Neural cell (in vitro differentiated cells): ENCODE measurements at regions not wholly inside any gene's neighbourhood (a gene's known extent, or its start where the extent isn't known, plus 50 kb on each side); places are given as distances from the start of the nearest gene placed in this dataset.

Experiments
- H2AFZ ChIP-seq: fragments of 200-600, 300-800 bp; sonication (generic), shearing (Covaris generic); 2 replicates; pipeline ENCODE4 v1.6.0; 2014; ENCODE audit warnings: low read depth, mild to moderate bottlenecking, antibody characterized with exemption, low read length, moderate library complexity
- H3F3A ChIP-seq: fragments of 200-600 bp; shearing (Covaris generic); 2 replicates; pipeline ENCODE4 v1.6.1; 2016; ENCODE audit warnings: mild to moderate bottlenecking, moderate library complexity, mixed read lengths, antibody characterized with exemption, low read length; ENCODE audit not compliant: insufficient read depth, poor library complexity, severe bottlenecking
- H3K27ac ChIP-seq: fragments of 200-600, 300-800 bp; sonication (generic), shearing (Covaris generic); 2 replicates; pipeline ENCODE4 v1.5.1; 2014; ENCODE audit warnings: mild to moderate bottlenecking, low read length, moderate library complexity
- H3K27me3 ChIP-seq: fragments of 300-800, 200-600 bp; sonication (generic), shearing (Covaris generic); 2 replicates; pipeline ENCODE4 v1.6.0; 2014; ENCODE audit warnings: mild to moderate bottlenecking, low read depth, low read length, moderate library complexity; ENCODE audit not compliant: insufficient read depth
- H3K36me3 ChIP-seq: fragments of 300-800, 200-600 bp; sonication (generic), shearing (Covaris generic); 2 replicates; pipeline ENCODE4 v1.5.1; 2014; ENCODE audit warnings: mild to moderate bottlenecking, antibody characterized with exemption, low read length, moderate library complexity; ENCODE audit not compliant: insufficient read depth
- H3K4me2 ChIP-seq: fragments of 300-800, 200-600 bp; sonication (generic), shearing (Covaris generic); 2 replicates; pipeline ENCODE4 v1.6.0; 2014; ENCODE audit warnings: mild to moderate bottlenecking, low read length
- H3K4me3 ChIP-seq: fragments of 300-800, 200-600 bp; sonication (generic), shearing (Covaris generic); 2 replicates; pipeline ENCODE4 v1.5.1; 2014; ENCODE audit warnings: mild to moderate bottlenecking, low read length, moderate library complexity
- H3K79me2 ChIP-seq: fragments of 200-600 bp; shearing (Covaris generic); replicated peaks from 2 replicates; pipeline ENCODE4 v1.6.0; 2014; ENCODE audit warnings: mild to moderate bottlenecking, low read length, moderate library complexity; ENCODE audit not compliant: insufficient read depth
- H3K9ac ChIP-seq: fragments of 300-800, 200-600 bp; sonication (generic), shearing (Covaris generic); 2 replicates; pipeline ENCODE4 v1.6.1; 2016; ENCODE audit warnings: mild to moderate bottlenecking, low read length, mixed read lengths
- H3K9me2 ChIP-seq: fragments of 200-600 bp; shearing (Covaris generic); 2 replicates; pipeline ENCODE4 v1.6.1; 2016; ENCODE audit warnings: mild to moderate bottlenecking, low read length, mixed read lengths; ENCODE audit not compliant: insufficient read depth
- H3K9me3 ChIP-seq: fragments of 200-600, 300-800 bp; sonication (generic), shearing (Covaris generic); 2 replicates; pipeline ENCODE4 v1.6.1; 2016; ENCODE audit warnings: mild to moderate bottlenecking, mixed run types, low read length, moderate library complexity, mixed read lengths
- H4K20me1 ChIP-seq: fragments of 200-600 bp; shearing (Covaris generic); 2 replicates; pipeline ENCODE4 v1.6.1; 2016; ENCODE audit warnings: mild to moderate bottlenecking, mixed run types; ENCODE audit not compliant: insufficient read depth
- CTCF ChIP-seq: fragments of 450-650 bp; IDR thresholded peaks from 2 replicates; pipeline ENCODE4 v1.5.1; 2014; ENCODE audit warnings: antibody characterized with exemption, mild to moderate bottlenecking, moderate library complexity; ENCODE audit not compliant: poor library complexity, severe bottlenecking
- EP300 ChIP-seq: fragments of 450-650 bp; conservative IDR thresholded peaks from 2 replicates; pipeline ENCODE4 v1.6.1; 2014; ENCODE audit warnings: antibody characterized with exemption, mild to moderate bottlenecking, moderate library complexity; ENCODE audit not compliant: poor library complexity, severe bottlenecking
- EZH2 ChIP-seq: fragments of 200-600, 300-800 bp; shearing (Covaris generic), sonication (generic); IDR thresholded peaks from 2 replicates; pipeline ENCODE4 v1.6.1; 2014; ENCODE audit warnings: antibody characterized with exemption, low read length, borderline replicate concordance, mild to moderate bottlenecking; ENCODE audit not compliant: insufficient read depth, poor library complexity, severe bottlenecking
- MXI1 ChIP-seq: fragments of 450-650 bp; conservative IDR thresholded peaks from 2 replicates; pipeline ENCODE4 v1.6.1; 2014; ENCODE audit warnings: antibody characterized with exemption, mild to moderate bottlenecking; ENCODE audit not compliant: poor library complexity, severe bottlenecking
- POLR2AphosphoS5 ChIP-seq: IDR thresholded peaks from 2 replicates; pipeline ENCODE4 v1.6.1; 2012
- RAD21 ChIP-seq: fragments of 450-650 bp; conservative IDR thresholded peaks from 2 replicates; pipeline ENCODE4 v1.6.1; 2014; ENCODE audit warnings: antibody characterized with exemption, mild to moderate bottlenecking, moderate library complexity
- REST ChIP-seq: IDR thresholded peaks from 2 replicates; pipeline ENCODE4 v1.6.1; 2012; ENCODE audit warnings: borderline replicate concordance
- SMC3 ChIP-seq: fragments of 450-650 bp; conservative IDR thresholded peaks from 2 replicates; pipeline ENCODE4 v1.6.1; 2014; ENCODE audit warnings: antibody characterized with exemption, mild to moderate bottlenecking, moderate library complexity; ENCODE audit not compliant: poor library complexity
- TAF1 ChIP-seq: IDR thresholded peaks from 2 replicates; pipeline ENCODE4 v1.6.1; 2012; ENCODE audit warnings: low read depth

- Histone ChIP-seq H3K27ac (peak overlapping the region; percentile 77), H3K4me3 (no peak overlapping the region), H3K4me2 (no peak overlapping the region), H3K9me2 (no peaks in the 10 kb centered on the region), H4K20me1 (no peaks in the 10 kb centered on the region), H3F3A (no peaks in the 10 kb centered on the region), H3K9me3 (no peaks in the 10 kb centered on the region), H3K27me3 (no peaks in the 10 kb centered on the region), H2AFZ (no peak overlapping the region), H3K9ac (no peak overlapping the region), H3K36me3 (no peaks in the 10 kb centered on the region), H3K79me2 (no peaks in the 10 kb centered on the region)
- TF ChIP-seq POLR2AphosphoS5 (no peak), REST (no peak), EP300 (no peak), RAD21 (no peak), MXI1 (no peak), TAF1 (no peak), SMC3 (no peak), CTCF (no peak), EZH2 (no peak)
Observed at GRCh38 chr7:35993113-35993512, 159.9 kb upstream of the EEPD1 start.

GRCh38 chr7:35993676-35994606 is 159.1 kb upstream of the EEPD1 start:
- H3F3A ChIP-seq: no peaks in the 10 kb centered on the region
- no peaks in the 10 kb centered on the region for H3K79me2 ChIP-seq
- no peak overlapping the region for H2AFZ ChIP-seq
- no peaks in the 10 kb centered on the region for H3K9me2 ChIP-seq
- H3K9ac ChIP-seq: peak overlapping the region; percentile 48
- peak overlapping the region; percentile 77 for H3K27ac ChIP-seq
- H3K4me3 ChIP-seq: peak overlapping the region; percentile 11
- TF ChIP-seq EP300 (peak; percentile 67), TAF1 (no peak), REST (peak; percentile 73), RAD21 (peak; percentile 21)
- no peaks in the 10 kb centered on the region for H3K9me3 ChIP-seq
- no peaks in the 10 kb centered on the region for H3K36me3 ChIP-seq
- H3K27me3 ChIP-seq: no peaks in the 10 kb centered on the region
- no peak overlapping the region for H3K4me2 ChIP-seq
- H4K20me1 ChIP-seq: no peaks in the 10 kb centered on the region
